Stimulated activated CD8-positive, alpha-beta memory T cell treated with anti-CD3 and anti-CD28 coated beads, Interleukin-7, amount 100 ng/mL, for 1 hour (primary cell): ENCODE measurements at regions not wholly inside any gene's neighbourhood (a gene's known extent, or its start where the extent isn't known, plus 50 kb on each side); places are given as distances from the start of the nearest gene placed in this dataset.
"Not testable (repeated sequence)": the region's sequence is repeated elsewhere in the genome, so short reads cannot be mapped to it uniquely, and the experiment has no call there.

Experiments
- DNase-seq, 2 donors: peaks; one replicate each; pipeline ENCODE4 v3.0.0-alpha.2; 2020; ENCODE audit warnings: low read depth in 2 of 2

- no peak for DNase-seq
Measured at GRCh38 chrX:5305452-5305851, 923.2 kb downstream of the NLGN4X start.

GRCh38 chrX:5295004-5295403, 933.7 kb downstream of the NLGN4X start:
- no peak for DNase-seq

GRCh38 chrX:5290635-5291034, 938.0 kb downstream of the NLGN4X start:
- no peak for DNase-seq

GRCh38 chrX:5289949-5290348, 938.7 kb downstream of the NLGN4X start:
- not testable (repeated sequence) for DNase-seq

GRCh38 chrX:5278908-5279307, 949.8 kb downstream of the NLGN4X start:
- DNase-seq: no peak

- DNase-seq: no peak
Measured at GRCh38 chrX:5265324-5265850, 963.3 kb downstream of the NLGN4X start.

- DNase-seq: no peak
Measured at GRCh38 chrX:5250106-5250505, 978.6 kb downstream of the NLGN4X start.

GRCh38 chrX:5242091-5242790, 986.4 kb downstream of the NLGN4X start:
- no peak for DNase-seq

GRCh38 chrX:5236749-5237148, 991.9 kb downstream of the NLGN4X start:
- DNase-seq: no peak

- DNase-seq: no peak
Measured at GRCh38 chrX:5236096-5236495, 992.6 kb downstream of the NLGN4X start.

GRCh38 chrX:5233830-5234229, 994.8 kb downstream of the NLGN4X start:
- no peak for DNase-seq

GRCh38 chrX:5220421-5220820, 1008.2 kb downstream of the NLGN4X start:
- no peak for DNase-seq

GRCh38 chrX:5194806-5195205, 1033.9 kb downstream of the NLGN4X start:
- DNase-seq: no peak

GRCh38 chrX:5180135-5180741, 1048.4 kb downstream of the NLGN4X start:
- no peak for DNase-seq

GRCh38 chrX:5176766-5177165, 1051.9 kb downstream of the NLGN4X start:
- no peak for DNase-seq

- DNase-seq: no peak
Measured at GRCh38 chrX:5163663-5164062, 1065.0 kb downstream of the NLGN4X start.

- DNase-seq: no peak
Measured at GRCh38 chrX:5155301-5155700, 1073.4 kb downstream of the NLGN4X start.

- DNase-seq: no peak
Measured at GRCh38 chrX:5145957-5146356, 1082.7 kb downstream of the NLGN4X start.

- no peak for DNase-seq
Measured at GRCh38 chrX:5142644-5143043, 1086.0 kb downstream of the NLGN4X start.

- DNase-seq: no peak
Measured at GRCh38 chrX:5122181-5122678, 1106.4 kb downstream of the NLGN4X start.

GRCh38 chrX:5117816-5118215, 1110.9 kb downstream of the NLGN4X start:
- DNase-seq: no peak

- no peak for DNase-seq
Measured at GRCh38 chrX:5113128-5113527, 1115.5 kb downstream of the NLGN4X start.

- DNase-seq: no peak
Measured at GRCh38 chrX:5100004-5100403, 1128.7 kb downstream of the NLGN4X start.
